H1 (cell line): ENCODE measurements at regions not wholly inside any gene's neighbourhood (a gene's known extent, or its start where the extent isn't known, plus 50 kb on each side); places are given as distances from the start of the nearest gene placed in this dataset.

Experiments
- CTCF ChIA-PET: fragments of 300-600 bp; sonication (Branson Sonifier 250); formaldehyde crosslinking; loops from one replicate; lab custom pipeline; 2021; ENCODE audit not compliant: partially characterized antibody; lab: Charles Lee
- POLR2A ChIA-PET: fragments of 300-600 bp; sonication (Branson Sonifier 250); formaldehyde crosslinking; loops from one replicate; lab custom pipeline; 2021; ENCODE audit warnings: inconsistent platforms; ENCODE audit not compliant: partially characterized antibody; lab: Charles Lee
- DNase-seq, 2 experiments: peaks; one replicate each; pipeline versions ENCODE4 v3.0.0 to v3.0.0-alpha.2; 2010 to 2022; ENCODE audit warnings: low spot score in 2 of 2, low read depth in 1 of 2, mixed read lengths in 1 of 2
- FAIRE-seq: peaks from 2 replicates; lab custom pipeline; 2011; peaks lifted over from hg19 to GRCh38; lab: Jason Lieb, UNC
- H2AFZ ChIP-seq: 2 replicates; pipeline ENCODE4 v1.8.1; 2012; ENCODE audit warnings: low read length, inconsistent platforms
- H2AK5ac ChIP-seq: 2 replicates; pipeline ENCODE4 v1.6.1; 2013; ENCODE audit warnings: low read depth, low read length
- H2BK120ac ChIP-seq: replicated peaks from 2 replicates; pipeline ENCODE3; 2013; ENCODE audit warnings: low read depth, low read length, inconsistent platforms
- H2BK12ac ChIP-seq: 2 replicates; pipeline ENCODE4 v1.6.1; 2013; ENCODE audit warnings: low read depth, low read length
- H2BK15ac ChIP-seq: 2 replicates; pipeline ENCODE4 v1.6.1; 2013; ENCODE audit warnings: low read length
- H2BK20ac ChIP-seq: 2 replicates; pipeline ENCODE4 v1.6.1; 2013; ENCODE audit warnings: low read length
- H2BK5ac ChIP-seq: 2 replicates; pipeline ENCODE4 v1.6.1; 2013; ENCODE audit warnings: low read depth, low read length
- H3K14ac ChIP-seq: 2 replicates; pipeline ENCODE4 v1.6.1; 2013; ENCODE audit warnings: inconsistent platforms; ENCODE audit not compliant: insufficient read length
- H3K18ac ChIP-seq: 2 replicates; pipeline ENCODE4 v1.6.1; 2013; ENCODE audit warnings: low read length; ENCODE audit errors: extremely low read depth
- H3K23ac ChIP-seq: 2 replicates; pipeline ENCODE4 v1.6.1; 2013; ENCODE audit warnings: inconsistent platforms; ENCODE audit not compliant: insufficient read length
- H3K23me2 ChIP-seq: 2 replicates; pipeline ENCODE4 v1.6.1; 2013; ENCODE audit warnings: low read depth, low read length
- H3K27ac ChIP-seq: 2 replicates; pipeline ENCODE4 v1.6.1; 2011; ENCODE audit warnings: low read depth, low read length, inconsistent platforms
- H3K27me3 ChIP-seq, 4 experiments: replicated peaks in 1 of 4; 1 replicate in 1 of 4; 2 replicates in 3 of 4; pipeline versions ENCODE4 v1.6.1 to v1.8.1; 2011 to 2013; ENCODE audit warnings: low read length in 3 of 4, mild to moderate bottlenecking in 3 of 4, inconsistent platforms in 2 of 4, mixed read lengths in 2 of 4, moderate library complexity in 1 of 4; ENCODE audit not compliant: control insufficient read depth in 3 of 4, insufficient read depth in 3 of 4; ENCODE audit errors: extremely low read depth in 1 of 4
- H3K36me3 ChIP-seq, 4 experiments: 2 replicates each; pipeline versions ENCODE4 v1.6.1 to v1.8.1; 2011 to 2013; ENCODE audit warnings: mild to moderate bottlenecking in 4 of 4, low read length in 3 of 4, moderate library complexity in 2 of 4, control low read depth in 1 of 4, inconsistent platforms in 1 of 4; ENCODE audit not compliant: insufficient read depth in 4 of 4, control insufficient read depth in 2 of 4
- H3K4ac ChIP-seq: replicated peaks from 2 replicates; pipeline ENCODE3; 2013; ENCODE audit warnings: low read length, low read depth, mixed read lengths, inconsistent platforms; ENCODE audit not compliant: insufficient read length
- H3K4me1 ChIP-seq, 4 experiments: replicated peaks in 1 of 4; 1 replicate in 1 of 4; 2 replicates in 3 of 4; pipeline versions ENCODE4 v1.6.1 to v1.8.1; 2011 to 2013; ENCODE audit warnings: low read length in 3 of 4, inconsistent platforms in 2 of 4, mixed read lengths in 1 of 4; ENCODE audit not compliant: insufficient read depth in 4 of 4, control insufficient read depth in 3 of 4
- H3K4me2 ChIP-seq, 2 experiments: 2 replicates each; pipeline versions ENCODE4 v1.6.1 to v1.8.1; 2011 to 2013; ENCODE audit warnings: low read depth in 2 of 2, low read length in 2 of 2, control low read depth in 1 of 2, inconsistent platforms in 1 of 2, mild to moderate bottlenecking in 1 of 2; ENCODE audit not compliant: insufficient read depth in 1 of 2
- H3K4me3 ChIP-seq, 4 experiments: fragments of 200-600, 300-600 bp in 1 of 4; sonication (generic), shearing (Covaris generic), sonication (Bioruptor Twin) in 1 of 4; 2 replicates each; pipeline versions ENCODE4 v1.5.1 to v1.8.1; 2011 to 2016; ENCODE audit warnings: low read length in 4 of 4, low read depth in 3 of 4, control low read depth in 2 of 4, inconsistent platforms in 2 of 4, mild to moderate bottlenecking in 2 of 4, mixed read lengths in 1 of 4, moderate library complexity in 1 of 4; ENCODE audit not compliant: insufficient read depth in 2 of 4; ENCODE audit errors: extremely low read depth in 1 of 4
- H3K56ac ChIP-seq: replicated peaks from 2 replicates; pipeline ENCODE3; 2013; ENCODE audit warnings: low read depth, mild to moderate bottlenecking, mixed read lengths, low read length, inconsistent platforms; ENCODE audit not compliant: insufficient read length
- H3K79me1 ChIP-seq: 2 replicates; pipeline ENCODE4 v1.6.1; 2013; ENCODE audit warnings: low read depth, low read length, control low read depth
- H3K79me2 ChIP-seq, 2 experiments: 2 replicates each; pipeline versions ENCODE4 v1.6.1 to v1.8.1; 2012 to 2013; ENCODE audit warnings: low read length in 2 of 2, mild to moderate bottlenecking in 2 of 2, inconsistent platforms in 1 of 2; ENCODE audit not compliant: insufficient read depth in 2 of 2, control insufficient read depth in 1 of 2
- H3K9ac ChIP-seq, 4 experiments: replicated peaks in 1 of 4; 1 replicate in 1 of 4; 2 replicates in 3 of 4; pipeline versions ENCODE4 v1.6.1 to v1.8.1; 2011 to 2013; ENCODE audit warnings: low read depth in 3 of 4, low read length in 3 of 4, control low read depth in 2 of 4, mild to moderate bottlenecking in 2 of 4, moderate library complexity in 2 of 4, inconsistent platforms in 1 of 4; ENCODE audit errors: extremely low read depth in 1 of 4
- H3K9me3 ChIP-seq, 2 experiments: 2 replicates each; pipeline versions ENCODE4 v1.6.1 to v1.8.1; 2012 to 2013; ENCODE audit warnings: mild to moderate bottlenecking in 2 of 2, moderate library complexity in 2 of 2, control low read depth in 1 of 2, inconsistent platforms in 1 of 2, low read depth in 1 of 2, low read length in 1 of 2, mixed read lengths in 1 of 2; ENCODE audit not compliant: insufficient read depth in 2 of 2
- H4K20me1 ChIP-seq, 2 experiments: replicated peaks in 1 of 2; 2 replicates each; pipeline versions ENCODE3 to v1.8.1; 2011 to 2013; ENCODE audit warnings: inconsistent platforms in 2 of 2, low read length in 2 of 2, mild to moderate bottlenecking in 1 of 2; ENCODE audit not compliant: insufficient read depth in 2 of 2, control insufficient read depth in 1 of 2
- H4K5ac ChIP-seq: 2 replicates; pipeline ENCODE4 v1.6.1; 2013; ENCODE audit warnings: low read length, low read depth, mixed read lengths, inconsistent platforms; ENCODE audit not compliant: insufficient read length
- H4K8ac ChIP-seq: 2 replicates; pipeline ENCODE4 v1.8.0; 2013; ENCODE audit warnings: mild to moderate bottlenecking, moderate library complexity, low read length, inconsistent platforms; ENCODE audit not compliant: insufficient read depth; ENCODE audit errors: extremely low read depth
- H4K91ac ChIP-seq: replicated peaks from 2 replicates; pipeline ENCODE3; 2013; ENCODE audit warnings: low read length, mixed read lengths, inconsistent platforms; ENCODE audit not compliant: insufficient read length
- CTBP2 ChIP-seq: IDR thresholded peaks from 2 replicates; pipeline ENCODE4 v1.7.0; 2011; ENCODE audit warnings: borderline replicate concordance, mild to moderate bottlenecking, moderate library complexity, mixed read lengths, low read length; ENCODE audit not compliant: insufficient read depth, insufficient read length
- MAFK ChIP-seq: IDR thresholded peaks from 2 replicates; pipeline ENCODE4 v1.6.1; 2012; ENCODE audit warnings: low read depth, mild to moderate bottlenecking, improper control_type of control experiment, low read length
- POLR2AphosphoS5 ChIP-seq: IDR thresholded peaks from 2 replicates; pipeline ENCODE4 v1.6.1; 2011; ENCODE audit warnings: low read depth, low read length
- POU5F1 ChIP-seq: IDR thresholded peaks from 2 replicates; pipeline ENCODE4 v1.6.1; 2011; ENCODE audit warnings: low read depth, mild to moderate bottlenecking, low read length, moderate library complexity
- SP1 ChIP-seq: IDR thresholded peaks from 2 replicates; pipeline ENCODE4 v1.6.1; 2011; ENCODE audit warnings: low read depth, low read length
- SP2 ChIP-seq: IDR thresholded peaks from 2 replicates; pipeline ENCODE4 v1.6.1; 2012; ENCODE audit warnings: mild to moderate bottlenecking, low read length, inconsistent platforms
- WGBS, 2 experiments: shearing (Covaris generic) in 1 of 2; methylation state at CpG; one replicate each; pipeline versions ENCODE4 v1.1.6 to v1.1.7; 2013 to 2015; ENCODE audit warnings: low lambda C conversion rate in 2 of 2, mixed read lengths in 2 of 2, inconsistent platforms in 1 of 2, low coverage in 1 of 2, missing lambda C conversion rate in 1 of 2; ENCODE audit not compliant: insufficient replicate concordance in 2 of 2, insufficient coverage in 1 of 2, insufficient read length in 1 of 2; ENCODE audit errors: extremely low coverage in 1 of 2, missing lambda C conversion rate in 1 of 2; 5-methylcytosine and 5-hydroxymethylcytosine counted together

DNA sequence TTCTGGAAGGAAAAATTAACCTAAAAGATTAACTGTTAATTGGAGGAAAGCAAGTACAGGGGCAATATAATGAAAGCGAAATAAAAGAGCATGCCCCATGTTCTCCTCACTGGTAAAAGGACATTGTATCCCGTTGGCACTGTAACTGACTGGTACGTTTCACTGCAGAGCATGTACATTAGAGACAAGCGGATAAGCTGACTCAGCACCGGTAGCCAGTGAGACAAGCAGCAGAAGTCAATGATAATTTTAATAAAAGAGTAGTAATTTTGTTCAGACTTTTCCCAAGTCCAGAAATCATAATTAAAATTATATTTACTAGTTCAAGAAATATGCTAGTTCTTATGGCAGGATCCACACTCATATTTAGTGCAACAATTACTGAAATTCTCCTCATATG, 161.5 kb upstream of the VWC2 start:
- Histone ChIP-seq H4K91ac (no peak overlapping the region), H3K27ac (no peak overlapping the region), H3K9me3 (no peaks in the 10 kb centered on the region), H3K4me3 (no peak overlapping the region), H3K27me3 (no peaks in the 10 kb centered on the region), H4K5ac (no peak overlapping the region), H3K36me3 (no peaks in the 10 kb centered on the region), H3K4me2 (no peak overlapping the region), H3K18ac (no peak overlapping the region), H3K23ac (no peak overlapping the region), H3K56ac (no peak overlapping the region), H3K79me2 (no peaks in the 10 kb centered on the region), H4K20me1 (no peaks in the 10 kb centered on the region), H3K4me1 (no peaks in the 10 kb centered on the region), H3K23me2 (peaks cover 2% of the 10 kb centered on the region; the same call in 1 of the 2 replicates), H4K8ac (no peak overlapping the region), H2BK15ac (no peak overlapping the region), H3K79me1 (no peaks in the 10 kb centered on the region), H2BK20ac (no peak overlapping the region), H2AK5ac (no peak overlapping the region), H3K14ac (no peak overlapping the region), H3K9ac (no peak overlapping the region), H2BK12ac (no peak overlapping the region), H2AFZ (no peak overlapping the region), H2BK120ac (no peak overlapping the region), H3K4ac (no peak overlapping the region), H2BK5ac (no peak overlapping the region)
- 92% methylated on average over 5 of the region's 5 CpGs; no CpG with 5 or more reads in 1 of the 2 experiments for WGBS, 2 experiments
- DNase-seq: no peak
- POLR2A ChIA-PET: no interaction called here
- FAIRE-seq: no peak
- CTCF ChIA-PET: no interaction called here
- TF ChIP-seq SP2 (no peak), POLR2AphosphoS5 (no peak), SP1 (no peak), POU5F1 (no peak), MAFK (peak; percentile 67), CTBP2 (no peak)
